Neural progenitor cell (in vitro differentiated cells): ENCODE measurements at regions not wholly inside any gene's neighbourhood (a gene's known extent, or its start where the extent isn't known, plus 50 kb on each side); places are given as distances from the start of the nearest gene placed in this dataset.
"Not testable (repeated sequence)": the region's sequence is repeated elsewhere in the genome, so short reads cannot be mapped to it uniquely, and the experiment has no call there.

ENCODE experiments used
- DNase-seq: peaks from one replicate; pipeline ENCODE4 v3.0.0-alpha.2; 2016; ENCODE audit warnings: low spot score
- H2AFZ ChIP-seq: fragments of 200-600 bp; sonication (generic); replicated peaks from 2 replicates; pipeline ENCODE4 v1.6.1; 2016; ENCODE audit warnings: antibody characterized with exemption
- H3F3A ChIP-seq: fragments of 200-600 bp; sonication (generic); 2 replicates; pipeline ENCODE4 v1.6.1; 2016; ENCODE audit warnings: antibody characterized with exemption, low read depth
- H3K27ac ChIP-seq: fragments of 200-600 bp; sonication (generic); 2 replicates; pipeline ENCODE4 v1.5.1; 2016; ENCODE audit warnings: mild to moderate bottlenecking
- H3K27me3 ChIP-seq: fragments of 200-600 bp; sonication (generic); 2 replicates; pipeline ENCODE4 v1.6.1; 2016; ENCODE audit warnings: mild to moderate bottlenecking, moderate library complexity
- H3K36me3 ChIP-seq: fragments of 200-600 bp; sonication (generic); 2 replicates; pipeline ENCODE4 v1.5.1; 2016
- H3K4me1 ChIP-seq: fragments of 200-600 bp; sonication (generic); 2 replicates; pipeline ENCODE4 v1.6.1; 2016; ENCODE audit warnings: mixed run types
- H3K4me2 ChIP-seq: fragments of 200-600 bp; sonication (generic); 2 replicates; pipeline ENCODE4 v1.6.1; 2016
- H3K4me3 ChIP-seq: fragments of 200-600 bp; sonication (generic); 2 replicates; pipeline ENCODE4 v1.5.1; 2016
- H3K79me2 ChIP-seq: fragments of 200-600 bp; sonication (generic); 2 replicates; pipeline ENCODE4 v1.6.1; 2016; ENCODE audit warnings: low read depth
- H3K9ac ChIP-seq: fragments of 200-600 bp; sonication (generic); 2 replicates; pipeline ENCODE4 v1.6.1; 2016
- H3K9me3 ChIP-seq: fragments of 200-600 bp; sonication (generic); 2 replicates; pipeline ENCODE4 v1.5.1; 2016; ENCODE audit warnings: low read depth
- H4K20me1 ChIP-seq: fragments of 200-600 bp; sonication (generic); 2 replicates; pipeline ENCODE4 v1.6.1; 2016; ENCODE audit warnings: low read depth
- H3K27ac Mint-ChIP-seq: 3 replicates; pipeline ENCODE4 v1.8.0; 2021; ENCODE audit warnings: mixed read lengths
- H3K27me3 Mint-ChIP-seq: 2 replicates; pipeline ENCODE4 v1.8.0; 2022; ENCODE audit warnings: low read depth, mild to moderate bottlenecking, inconsistent platforms, moderate library complexity, mixed read lengths; ENCODE audit not compliant: insufficient read depth
- H3K36me3 Mint-ChIP-seq: 3 replicates; pipeline ENCODE4 v1.8.0; 2021; ENCODE audit warnings: mixed read lengths
- H3K4me1 Mint-ChIP-seq: 3 replicates; pipeline ENCODE4 v1.8.0; 2021; ENCODE audit warnings: mixed read lengths
- H3K4me3 Mint-ChIP-seq: 3 replicates; pipeline ENCODE4 v1.8.0; 2021; ENCODE audit warnings: mild to moderate bottlenecking, moderate library complexity, mixed read lengths
- H3K9me3 Mint-ChIP-seq: 3 replicates; pipeline ENCODE4 v1.8.0; 2020; ENCODE audit warnings: mixed read lengths
- CTCF ChIP-seq: fragments of 200-600 bp; sonication (generic); IDR thresholded peaks from 2 replicates; pipeline ENCODE4 v1.5.1; 2017; ENCODE audit warnings: antibody characterized with exemption, mild to moderate bottlenecking
- EZH2 ChIP-seq: fragments of 200-600 bp; sonication (generic); IDR thresholded peaks from 2 replicates; pipeline ENCODE4 v1.6.1; 2017; ENCODE audit warnings: antibody characterized with exemption, mild to moderate bottlenecking, moderate library complexity
- EZH2phosphoT487 ChIP-seq: fragments of 200-600 bp; sonication (generic); IDR thresholded peaks from 2 replicates; pipeline ENCODE4 v1.6.1; 2017; ENCODE audit warnings: antibody characterized with exemption

GRCh38 chr6:37566111-37566949, 66.6 kb upstream of the CCDC167 start:
- H3K9ac ChIP-seq, result no peak overlapping the region
- peaks cover 11% of the 10 kb centered on the region for H3K27me3 Mint-ChIP-seq
- H3K27ac Mint-ChIP-seq, result peak overlapping the region; percentile 86

GRCh38 chr6:37565267-37566110, 65.8 kb upstream of the CCDC167 start:
- no peak overlapping the region for H2AFZ ChIP-seq
- peaks cover 4% of the 10 kb centered on the region for H3K9me3 Mint-ChIP-seq
- H3K27ac ChIP-seq, result peak overlapping the region; percentile 94
- H3K36me3 ChIP-seq, result no peaks in the 10 kb centered on the region
- peak overlapping the region; percentile 83 for H3K4me3 Mint-ChIP-seq
- H3K9me3 ChIP-seq, result no peaks in the 10 kb centered on the region
- DNase-seq, result peak; percentile 96
- peak overlapping the region; percentile 87 for H3K4me2 ChIP-seq
- H3K9ac ChIP-seq, result no peak overlapping the region
- peak overlapping the region; percentile 93 for H3K27ac Mint-ChIP-seq
- no peaks in the 10 kb centered on the region for H3K27me3 ChIP-seq
- peaks cover 79% of the 10 kb centered on the region for H3K4me1 Mint-ChIP-seq
- H3K36me3 Mint-ChIP-seq, result no peaks in the 10 kb centered on the region
- peak overlapping the region; percentile 42 for H3K4me3 ChIP-seq
- no peaks in the 10 kb centered on the region for H3K79me2 ChIP-seq
- peaks cover 57% of the 10 kb centered on the region for H3K4me1 ChIP-seq
- H3K27me3 Mint-ChIP-seq, result peaks cover 9% of the 10 kb centered on the region
- peaks cover 70% of the 10 kb centered on the region for H3F3A ChIP-seq
- H4K20me1 ChIP-seq, result no peaks in the 10 kb centered on the region
- peak; percentile 44 for TF ChIP-seq CTCF
- TF ChIP-seq EZH2phosphoT487, result no peak

More at GRCh38 chr6:37566111-37566949, 66.6 kb upstream of the CCDC167 start:
- Histone ChIP-seq H4K20me1 (no peaks in the 10 kb centered on the region), H3K79me2 (no peaks in the 10 kb centered on the region), H3K27me3 (no peaks in the 10 kb centered on the region), H3K27ac (peak overlapping the region; percentile 94), H3K9me3 (no peaks in the 10 kb centered on the region), H2AFZ (no peak overlapping the region), H3K4me1 (peaks cover 66% of the 10 kb centered on the region), H3K4me2 (peak overlapping the region; percentile 87), H3K4me3 (peak overlapping the region; percentile 42), H3F3A (peaks cover 70% of the 10 kb centered on the region), H3K36me3 (no peaks in the 10 kb centered on the region)
- Mint-ChIP-seq H3K9me3 (no peaks in the 10 kb centered on the region), H3K36me3 (no peaks in the 10 kb centered on the region), H3K4me3 (peak overlapping the region; percentile 83), H3K4me1 (peaks cover 79% of the 10 kb centered on the region)
- DNase-seq, result peak; percentile 89
- TF ChIP-seq EZH2phosphoT487 (no peak), EZH2 (no peak), CTCF (peak; percentile 87)

GRCh38 chr6:37562926-37563288, 63.2 kb upstream of the CCDC167 start:
- not testable (repeated sequence) for H3K36me3 Mint-ChIP-seq, H3K79me2 ChIP-seq, DNase-seq, H4K20me1 ChIP-seq, H3K9ac ChIP-seq, H3K4me3 ChIP-seq, H3K36me3 ChIP-seq, H3K27me3 ChIP-seq, H3K27ac Mint-ChIP-seq, H3K4me2 ChIP-seq, H3K27ac ChIP-seq, H3K9me3 Mint-ChIP-seq, H3K4me3 Mint-ChIP-seq, H3K9me3 ChIP-seq, H2AFZ ChIP-seq
- Histone ChIP-seq H3F3A (peaks cover 74% of the 10 kb centered on the region), H3K4me1 (peaks cover 67% of the 10 kb centered on the region)
- Mint-ChIP-seq H3K4me1 (peaks cover 83% of the 10 kb centered on the region), H3K27me3 (peaks cover 16% of the 10 kb centered on the region)
